OCI-LY1 (cell line): ENCODE measurements at regions not wholly inside any gene's neighbourhood (a gene's known extent, or its start where the extent isn't known, plus 50 kb on each side); places are given as distances from the start of the nearest gene placed in this dataset.

Experiments
- H2AFZ ChIP-seq: fragments of 200-600 bp; sonication (generic), shearing (Covaris generic); 2 replicates; pipeline ENCODE4 v1.6.0; 2014; ENCODE audit warnings: antibody characterized with exemption, mild to moderate bottlenecking, low read length
- H3F3A ChIP-seq: fragments of 200-600 bp; sonication (generic), shearing (Covaris generic); 2 replicates; pipeline ENCODE4 v1.6.0; 2014; ENCODE audit warnings: mild to moderate bottlenecking, antibody characterized with exemption, low read length, moderate library complexity; ENCODE audit not compliant: insufficient read depth
- H3K27ac ChIP-seq: fragments of 200-600 bp; sonication (generic); 2 replicates; pipeline ENCODE4 v1.5.1; 2014; ENCODE audit warnings: low read length, mixed run types, mild to moderate bottlenecking, low read depth; ENCODE audit not compliant: poor library complexity, severe bottlenecking
- H3K27me3 ChIP-seq: fragments of 200-600 bp; sonication (generic); 2 replicates; pipeline ENCODE4 v1.6.0; 2014; ENCODE audit warnings: antibody characterized with exemption, mild to moderate bottlenecking, low read length, moderate library complexity; ENCODE audit not compliant: insufficient read depth
- H3K36me3 ChIP-seq: fragments of 200-600 bp; sonication (generic); 2 replicates; pipeline ENCODE4 v1.6.1; 2014; ENCODE audit warnings: mild to moderate bottlenecking, antibody characterized with exemption, low read length, moderate library complexity, mixed read lengths; ENCODE audit not compliant: insufficient read depth
- H3K4me1 ChIP-seq: fragments of 200-600 bp; sonication (generic); 2 replicates; pipeline ENCODE4 v1.5.1; 2014; ENCODE audit warnings: mild to moderate bottlenecking, low read length, moderate library complexity; ENCODE audit not compliant: insufficient read depth, severe bottlenecking
- H3K4me2 ChIP-seq: fragments of 200-600 bp; sonication (generic), shearing (Covaris generic); 2 replicates; pipeline ENCODE4 v1.6.1; 2014; ENCODE audit warnings: low read length
- H3K4me3 ChIP-seq: fragments of 200-600 bp; sonication (generic); 2 replicates; pipeline ENCODE4 v1.5.1; 2014; ENCODE audit warnings: low read length, low read depth, mild to moderate bottlenecking, mixed read lengths; ENCODE audit not compliant: poor library complexity, severe bottlenecking
- H3K79me2 ChIP-seq: fragments of 200-600 bp; shearing (Covaris generic); 2 replicates; pipeline ENCODE4 v1.6.1; 2016; ENCODE audit warnings: mixed run types, low read length, mixed read lengths; ENCODE audit not compliant: insufficient read depth
- H3K9ac ChIP-seq: fragments of 200-600 bp; sonication (generic), shearing (Covaris generic); 2 replicates; pipeline ENCODE4 v1.6.1; 2014; ENCODE audit warnings: mild to moderate bottlenecking, low read length, mixed read lengths
- H3K9me2 ChIP-seq: fragments of 200-600 bp; sonication (generic), shearing (Covaris generic); 2 replicates; pipeline ENCODE4 v1.6.1; 2014; ENCODE audit warnings: low read depth, mild to moderate bottlenecking, low read length, mixed read lengths
- H3K9me3 ChIP-seq: fragments of 200-600 bp; shearing (Covaris generic); 2 replicates; pipeline ENCODE4 v1.6.1; 2014; ENCODE audit warnings: low read length, mixed read lengths
- H4K20me1 ChIP-seq: fragments of 200-600 bp; sonication (generic), shearing (Covaris generic); 2 replicates; pipeline ENCODE4 v1.6.0; 2016; ENCODE audit warnings: mild to moderate bottlenecking, low read length; ENCODE audit not compliant: insufficient read depth
- CTCF ChIP-seq: fragments of 200-600 bp; sonication (generic), shearing (Covaris generic); IDR thresholded peaks from 2 replicates; pipeline ENCODE4 v1.5.1; 2017; ENCODE audit warnings: mild to moderate bottlenecking, antibody characterized with exemption, low read length, moderate library complexity, mixed read lengths
- EZH2 ChIP-seq: fragments of 200-600 bp; sonication (generic), shearing (Covaris generic); IDR thresholded peaks from 2 replicates; pipeline ENCODE4 v1.8.0; 2017; ENCODE audit warnings: borderline replicate concordance, mixed run types, mild to moderate bottlenecking, antibody characterized with exemption, low read length, moderate library complexity, mixed read lengths

GRCh38 chr11:41935241-41935640 is 475.8 kb upstream of the LRRC4C start:
- no peaks in the 10 kb centered on the region for H3F3A ChIP-seq
- no peaks in the 10 kb centered on the region for H3K27me3 ChIP-seq
- no peaks in the 10 kb centered on the region for H4K20me1 ChIP-seq
- H3K9ac ChIP-seq, result no peak overlapping the region
- TF ChIP-seq CTCF (no peak), EZH2 (no peak)
- H2AFZ ChIP-seq, result no peak overlapping the region
- H3K4me3 ChIP-seq, result no peak overlapping the region
- H3K9me2 ChIP-seq, result no peaks in the 10 kb centered on the region
- H3K9me3 ChIP-seq, result no peaks in the 10 kb centered on the region
- H3K4me2 ChIP-seq, result no peak overlapping the region
- H3K4me1 ChIP-seq, result no peaks in the 10 kb centered on the region
- no peaks in the 10 kb centered on the region for H3K79me2 ChIP-seq
- H3K36me3 ChIP-seq, result no peaks in the 10 kb centered on the region
- H3K27ac ChIP-seq, result no peak overlapping the region

- H3K27me3 ChIP-seq, result no peaks in the 10 kb centered on the region
- no peak overlapping the region for H3K9ac ChIP-seq
- H3K36me3 ChIP-seq, result no peaks in the 10 kb centered on the region
- H3K9me2 ChIP-seq, result no peaks in the 10 kb centered on the region
- H3K27ac ChIP-seq, result no peak overlapping the region
- H3K4me3 ChIP-seq, result no peak overlapping the region
- H3F3A ChIP-seq, result no peaks in the 10 kb centered on the region
- H3K9me3 ChIP-seq, result no peaks in the 10 kb centered on the region
- no peaks in the 10 kb centered on the region for H4K20me1 ChIP-seq
- H3K4me2 ChIP-seq, result no peak overlapping the region
- TF ChIP-seq CTCF (no peak), EZH2 (no peak)
- H2AFZ ChIP-seq, result no peak overlapping the region
- no peaks in the 10 kb centered on the region for H3K79me2 ChIP-seq
- H3K4me1 ChIP-seq, result no peaks in the 10 kb centered on the region
Observed at GRCh38 chr11:41935795-41936194, 476.3 kb upstream of the LRRC4C start.

GRCh38 chr11:41943656-41944055 is 484.2 kb upstream of the LRRC4C start:
- Histone ChIP-seq H3K4me1 (no peaks in the 10 kb centered on the region), H3K36me3 (no peaks in the 10 kb centered on the region), H3K9me3 (no peaks in the 10 kb centered on the region), H3K4me2 (no peak overlapping the region), H3K79me2 (no peaks in the 10 kb centered on the region), H3K9ac (no peak overlapping the region), H3K27ac (no peak overlapping the region), H3F3A (no peaks in the 10 kb centered on the region), H4K20me1 (no peaks in the 10 kb centered on the region), H3K27me3 (no peaks in the 10 kb centered on the region), H2AFZ (no peak overlapping the region), H3K9me2 (no peaks in the 10 kb centered on the region), H3K4me3 (no peak overlapping the region)
- TF ChIP-seq EZH2 (no peak), CTCF (no peak)
